ENCODE measurements at regions not wholly inside any gene's neighbourhood (a gene's known extent, or its start where the extent isn't known, plus 50 kb on each side); places are given as distances from the start of the nearest gene placed in this dataset.

DNA sequence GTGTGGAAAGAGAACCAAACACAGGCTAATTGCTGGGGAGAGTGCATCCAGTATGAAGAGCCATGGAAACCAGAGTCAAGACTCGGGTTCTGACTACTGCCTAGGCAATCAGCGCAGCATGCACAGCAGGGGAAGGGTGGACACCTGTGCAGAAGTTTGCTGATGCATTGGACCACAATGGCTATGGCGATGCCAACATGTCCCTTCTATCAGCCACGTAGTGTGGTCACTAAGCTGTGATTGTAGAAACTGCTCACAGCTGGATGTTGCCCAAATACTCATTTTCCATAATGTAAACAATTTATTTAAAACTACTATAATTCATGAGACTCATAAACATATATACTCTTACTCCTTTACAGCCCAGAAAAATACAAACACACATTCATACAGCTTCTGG, 1718.2 kb downstream of the EFNB2 start:
- DNase-seq (ENCODE audit: low read depth), result no peak
- TF ChIP-seq, protein P1, sequence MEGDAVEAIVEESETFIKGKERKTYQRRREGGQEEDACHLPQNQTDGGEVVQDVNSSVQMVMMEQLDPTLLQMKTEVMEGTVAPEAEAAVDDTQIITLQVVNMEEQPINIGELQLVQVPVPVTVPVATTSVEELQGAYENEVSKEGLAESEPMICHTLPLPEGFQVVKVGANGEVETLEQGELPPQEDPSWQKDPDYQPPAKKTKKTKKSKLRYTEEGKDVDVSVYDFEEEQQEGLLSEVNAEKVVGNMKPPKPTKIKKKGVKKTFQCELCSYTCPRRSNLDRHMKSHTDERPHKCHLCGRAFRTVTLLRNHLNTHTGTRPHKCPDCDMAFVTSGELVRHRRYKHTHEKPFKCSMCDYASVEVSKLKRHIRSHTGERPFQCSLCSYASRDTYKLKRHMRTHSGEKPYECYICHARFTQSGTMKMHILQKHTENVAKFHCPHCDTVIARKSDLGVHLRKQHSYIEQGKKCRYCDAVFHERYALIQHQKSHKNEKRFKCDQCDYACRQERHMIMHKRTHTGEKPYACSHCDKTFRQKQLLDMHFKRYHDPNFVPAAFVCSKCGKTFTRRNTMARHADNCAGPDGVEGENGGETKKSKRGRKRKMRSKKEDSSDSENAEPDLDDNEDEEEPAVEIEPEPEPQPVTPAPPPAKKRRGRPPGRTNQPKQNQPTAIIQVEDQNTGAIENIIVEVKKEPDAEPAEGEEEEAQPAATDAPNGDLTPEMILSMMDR (IDR thresholded peaks at IDR 0.05; ENCODE audit: control insufficient read depth, extremely low read depth, insufficient read depth), result no peak
- no peak overlapping the region for H3K4me3 ChIP-seq (ENCODE audit: low read depth, low read length)

DNA sequence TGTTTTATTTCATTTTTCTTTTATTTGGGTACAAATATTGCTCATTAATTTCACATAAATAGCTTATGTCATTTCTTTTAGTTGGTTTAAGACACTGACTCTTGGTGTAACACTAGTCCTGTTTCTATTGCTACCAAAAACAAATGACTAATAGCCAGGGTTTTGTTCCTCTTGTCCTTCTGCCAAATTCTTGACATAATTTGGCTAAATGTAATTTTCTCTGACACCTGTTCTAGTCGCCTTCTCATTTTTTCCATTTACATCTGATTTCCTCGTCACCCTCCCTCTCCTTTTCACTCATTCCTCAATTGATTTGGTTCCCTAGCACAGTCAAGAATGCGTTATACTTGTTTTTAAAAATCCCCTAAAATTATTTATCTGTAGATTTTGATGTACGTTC, 1718.7 kb downstream of the EFNB2 start:
- DNase-seq (ENCODE audit: low read depth), result no peak
- no peak overlapping the region for H3K4me3 ChIP-seq (ENCODE audit: low read depth, low read length)
- TF ChIP-seq, protein P1 (IDR thresholded peaks at IDR 0.05; ENCODE audit: control insufficient read depth, extremely low read depth, insufficient read depth), result no peak

DNA sequence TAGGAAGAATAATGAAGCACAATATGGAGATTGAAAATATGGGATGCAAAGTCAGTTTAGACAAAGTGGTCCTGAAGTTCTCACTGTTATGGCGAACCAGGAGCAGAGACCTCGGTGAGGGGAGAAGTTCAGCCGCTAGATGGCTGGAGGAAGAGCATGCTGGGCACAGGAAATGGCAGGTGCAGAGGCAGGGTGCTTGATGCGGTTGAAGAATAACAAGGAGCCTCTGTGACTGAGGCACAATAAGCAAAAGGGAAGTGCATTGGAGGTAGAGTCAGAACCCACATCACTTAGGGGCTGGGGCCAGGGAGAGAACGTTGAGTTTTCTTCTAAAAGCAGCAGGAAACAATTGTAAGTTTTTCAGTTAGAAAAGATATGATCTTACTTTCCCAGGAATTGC, 1725.2 kb downstream of the EFNB2 start:
- TF ChIP-seq, protein P1 (IDR thresholded peaks at IDR 0.05; ENCODE audit: control insufficient read depth, extremely low read depth, insufficient read depth), result no peak
- H3K4me3 ChIP-seq (ENCODE audit: low read depth, low read length), result no peak overlapping the region
- DNase-seq (ENCODE audit: low read depth), result no peak

DNA sequence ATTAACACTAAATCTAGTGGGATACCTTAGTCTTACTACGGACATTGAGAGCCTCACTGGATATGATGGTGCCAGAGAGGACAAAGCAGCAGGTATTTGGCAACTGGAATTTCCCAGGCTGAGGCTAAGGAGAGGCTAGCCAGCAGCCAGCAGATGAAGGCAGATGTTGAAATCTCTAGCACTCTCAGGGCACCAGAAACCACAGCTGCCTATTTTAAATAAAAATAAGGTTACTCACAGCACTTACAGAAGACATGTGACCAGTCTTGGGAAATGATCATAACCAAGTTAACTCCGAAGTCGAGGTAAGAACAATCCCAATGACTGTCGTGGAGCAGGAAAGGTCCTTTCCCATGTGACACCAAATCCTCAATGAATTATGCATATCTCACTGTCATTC, 1726.0 kb downstream of the EFNB2 start:
- TF ChIP-seq, protein P1 (IDR thresholded peaks at IDR 0.05; ENCODE audit: control insufficient read depth, extremely low read depth, insufficient read depth), result no peak
- no peak for DNase-seq (ENCODE audit: low read depth)
- H3K4me3 ChIP-seq (ENCODE audit: low read depth, low read length), result no peak overlapping the region

DNA sequence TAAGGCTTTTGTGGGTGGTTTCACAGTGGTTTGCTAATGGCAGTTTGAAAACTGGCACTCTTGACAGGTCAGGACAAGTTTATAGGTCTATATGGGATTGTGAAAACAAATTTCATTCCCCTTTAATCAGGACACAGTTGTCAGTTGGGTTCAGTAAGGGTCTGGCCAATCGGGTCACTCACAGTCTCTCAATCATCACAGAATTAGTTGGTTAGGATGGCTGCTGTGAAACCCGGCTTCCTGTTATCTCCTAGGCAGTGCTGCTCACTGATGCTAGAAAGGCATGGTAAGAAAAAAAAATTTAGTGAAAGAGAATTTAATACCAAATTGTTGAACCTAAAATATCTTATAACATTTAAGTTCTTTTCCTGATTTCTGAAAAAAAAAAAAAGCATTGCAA, 1730.1 kb downstream of the EFNB2 start:
- DNase-seq (ENCODE audit: low read depth), result no peak
- TF ChIP-seq, protein P1 (IDR thresholded peaks at IDR 0.05; ENCODE audit: control insufficient read depth, extremely low read depth, insufficient read depth), result no peak
- H3K4me3 ChIP-seq (ENCODE audit: low read depth, low read length), result no peak overlapping the region

DNA sequence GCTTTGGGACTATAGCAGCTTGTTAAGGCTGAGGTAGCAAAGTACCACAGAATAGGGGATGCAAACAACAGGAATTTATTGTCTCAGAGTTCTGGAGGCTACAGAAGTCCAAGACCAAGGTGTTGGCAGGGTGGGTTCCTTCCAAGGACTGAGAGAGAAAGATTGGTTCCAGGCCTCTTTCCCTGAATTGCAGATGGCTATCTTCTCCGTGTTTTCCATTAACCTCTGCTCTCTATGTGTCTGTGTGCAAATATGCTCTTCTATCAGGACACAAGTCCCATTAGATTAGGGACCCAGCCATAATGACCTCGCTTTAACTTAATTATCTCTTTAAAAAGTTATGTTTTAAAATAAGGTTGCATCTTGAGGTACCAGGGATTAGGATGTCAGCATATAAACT, 1732.9 kb upstream of the SLC10A2 start:
- TF ChIP-seq, protein P1 (IDR thresholded peaks at IDR 0.05; ENCODE audit: control insufficient read depth, extremely low read depth, insufficient read depth), result no peak
- H3K4me3 ChIP-seq (ENCODE audit: low read depth, low read length), result no peak overlapping the region
- DNase-seq (ENCODE audit: low read depth), result no peak

DNA sequence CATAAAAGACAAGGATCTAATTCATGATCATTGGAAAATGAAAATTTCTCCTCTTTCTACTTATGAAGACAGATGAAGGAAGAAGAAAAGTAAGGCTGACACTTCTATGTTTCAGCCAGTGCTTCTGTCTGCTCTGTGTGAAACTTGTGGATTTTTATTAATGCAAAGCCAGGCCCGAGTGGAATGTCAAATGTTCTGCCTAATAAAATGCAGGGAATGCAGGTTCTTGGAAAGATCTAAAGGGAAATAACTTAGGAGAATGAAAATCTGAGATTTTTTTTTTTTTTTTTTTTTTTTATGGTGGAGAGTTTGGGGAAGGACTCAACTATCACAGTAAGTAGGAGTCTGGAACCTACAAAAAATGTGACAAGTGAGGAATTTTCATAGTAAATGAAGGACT, 1732.3 kb upstream of the SLC10A2 start:
- TF ChIP-seq, protein P1 (IDR thresholded peaks at IDR 0.05; ENCODE audit: control insufficient read depth, extremely low read depth, insufficient read depth), result no peak
- no peak for DNase-seq (ENCODE audit: low read depth)
- H3K4me3 ChIP-seq (ENCODE audit: low read depth, low read length), result no peak overlapping the region

All from LNCaP clone FGC (cell line).